ENCODE measurements at regions not wholly inside any gene's neighbourhood (a gene's known extent, or its start where the extent isn't known, plus 50 kb on each side); places are given as distances from the start of the nearest gene placed in this dataset.
"Not testable (repeated sequence)": the region's sequence is repeated elsewhere in the genome, so short reads cannot be mapped to it uniquely, and the experiment has no call there.

DNA sequence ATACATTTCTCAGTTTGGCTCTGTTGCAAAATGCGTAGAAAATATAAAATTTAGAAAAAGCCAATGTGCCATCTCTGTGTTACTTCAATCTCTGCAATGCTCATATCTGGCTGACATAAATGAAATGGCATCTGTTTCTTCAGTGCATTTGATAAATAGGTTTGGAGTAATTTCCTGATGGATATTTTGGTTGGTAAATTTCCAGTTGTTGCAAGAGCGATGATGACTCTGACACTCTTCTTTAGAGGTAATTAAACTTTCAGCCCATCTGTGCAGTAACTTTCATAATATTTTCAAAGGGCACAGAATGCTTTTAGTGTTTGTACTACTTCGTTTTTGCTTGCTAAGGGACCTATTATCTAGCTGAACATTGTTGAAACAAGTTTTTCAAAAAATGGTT, 1286.4 kb downstream of the PCDH9 start:
- no peak for DNase-seq (ENCODE audit: low read depth)

DNA sequence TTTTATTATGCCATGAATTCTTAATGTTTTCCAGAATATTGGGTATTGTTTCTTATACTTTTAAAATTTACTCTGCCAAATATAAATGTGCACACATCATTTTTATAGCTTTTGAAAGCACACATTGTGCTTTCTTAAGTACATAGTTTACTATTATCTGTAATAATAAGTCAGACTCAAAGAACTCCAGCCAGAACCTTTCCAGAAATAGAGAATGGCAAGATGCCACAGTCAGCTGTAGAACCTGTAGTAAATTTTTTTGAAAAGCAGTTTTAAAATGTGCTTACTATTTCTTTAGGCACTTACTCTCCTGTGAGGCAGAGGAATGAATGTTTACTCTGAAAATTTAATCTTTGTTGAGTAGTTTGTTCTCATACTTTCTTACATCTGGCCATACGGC, 1287.1 kb downstream of the PCDH9 start:
- DNase-seq (ENCODE audit: low read depth) = no peak

DNA sequence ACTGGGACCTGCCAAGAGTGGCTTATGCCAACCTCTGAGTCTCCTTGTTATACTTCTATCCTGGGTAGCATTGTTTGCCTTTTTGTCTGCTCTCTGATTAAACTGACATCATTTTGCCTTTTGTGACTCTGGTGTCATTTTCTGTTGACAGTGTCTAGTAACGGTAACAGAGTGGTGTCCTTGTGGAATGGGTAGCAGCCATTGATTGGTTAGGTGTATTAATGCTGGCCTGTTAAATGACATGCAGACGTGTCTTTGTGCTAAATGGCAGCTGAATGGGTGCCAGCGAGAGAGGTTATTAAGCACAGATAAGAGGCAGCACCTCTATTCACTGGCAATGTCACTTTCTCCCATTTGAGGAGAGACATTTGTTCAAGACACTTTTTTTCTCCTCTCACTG, 1289.4 kb downstream of the PCDH9 start:
- no peak for DNase-seq (ENCODE audit: low read depth)

DNA sequence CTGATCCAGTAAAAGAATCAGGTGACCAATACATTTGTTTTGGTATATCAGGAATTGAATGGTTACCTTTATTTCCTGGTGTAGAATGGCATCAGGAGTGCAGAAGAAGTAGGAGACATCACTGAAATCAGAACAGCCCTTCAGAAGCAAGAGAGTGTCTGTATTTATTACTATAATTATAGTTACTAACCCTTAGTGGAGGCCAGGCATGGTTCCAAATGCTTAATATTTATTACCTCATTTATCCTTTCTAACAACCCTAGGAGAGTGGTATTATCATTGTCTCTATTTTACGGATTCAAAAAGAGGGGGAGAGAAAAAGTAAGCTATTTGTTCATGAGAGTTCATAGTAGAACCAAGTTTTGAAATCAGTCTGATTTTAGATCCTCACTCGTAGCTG, 1292.9 kb downstream of the PCDH9 start:
- no peak for DNase-seq (ENCODE audit: low read depth)

DNA sequence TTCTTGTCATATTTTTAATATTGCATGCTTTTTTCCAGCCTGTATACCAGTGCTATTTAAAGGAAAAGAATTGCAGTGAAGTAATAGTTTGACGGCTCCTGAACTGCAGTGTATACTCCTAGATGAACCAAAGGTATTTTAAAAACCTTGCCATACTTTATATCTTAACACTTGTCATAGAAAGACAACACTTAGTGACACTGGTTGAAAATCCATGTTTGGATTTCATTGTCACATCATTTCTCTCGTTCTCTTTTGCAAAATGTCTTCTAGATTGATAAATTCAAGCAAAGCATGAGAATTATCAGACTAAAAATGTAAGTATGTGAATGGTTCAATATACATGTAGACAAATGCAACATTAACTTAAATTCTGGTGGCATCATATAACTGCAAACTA, 1293.9 kb downstream of the PCDH9 start:
- no peak for DNase-seq (ENCODE audit: low read depth)

DNA sequence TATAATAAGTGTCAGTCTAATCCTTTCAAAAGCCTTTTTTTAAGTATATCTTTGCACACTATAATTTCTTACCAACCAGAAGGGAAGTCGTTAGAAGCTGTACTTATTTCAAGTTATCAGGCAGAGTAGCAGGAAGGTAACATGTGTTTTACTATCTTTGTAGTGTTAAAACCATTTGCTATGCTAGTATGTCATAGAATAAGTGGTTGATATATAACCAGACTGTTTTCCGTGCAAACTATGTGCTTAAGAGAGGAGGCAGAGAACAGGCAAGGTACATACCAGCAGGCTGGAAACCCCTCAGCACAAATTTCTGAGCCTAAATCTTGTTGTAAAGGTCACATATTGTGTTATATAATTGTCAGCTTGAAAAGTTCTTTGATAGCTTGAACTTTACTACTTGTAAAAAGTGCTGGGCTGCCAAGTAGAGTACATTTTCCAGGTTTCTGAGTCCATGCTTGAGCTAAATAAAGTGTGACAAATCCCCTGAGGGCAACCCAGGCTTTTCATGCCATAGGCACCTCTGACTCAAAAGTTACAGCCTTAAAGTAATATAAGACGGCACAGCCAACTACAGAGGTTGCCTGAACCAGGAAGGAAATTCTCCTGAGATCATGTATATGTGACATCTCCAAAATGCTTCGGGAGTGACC, 1297.4 kb downstream of the PCDH9 start:
- no peak for DNase-seq (ENCODE audit: low read depth)

DNA sequence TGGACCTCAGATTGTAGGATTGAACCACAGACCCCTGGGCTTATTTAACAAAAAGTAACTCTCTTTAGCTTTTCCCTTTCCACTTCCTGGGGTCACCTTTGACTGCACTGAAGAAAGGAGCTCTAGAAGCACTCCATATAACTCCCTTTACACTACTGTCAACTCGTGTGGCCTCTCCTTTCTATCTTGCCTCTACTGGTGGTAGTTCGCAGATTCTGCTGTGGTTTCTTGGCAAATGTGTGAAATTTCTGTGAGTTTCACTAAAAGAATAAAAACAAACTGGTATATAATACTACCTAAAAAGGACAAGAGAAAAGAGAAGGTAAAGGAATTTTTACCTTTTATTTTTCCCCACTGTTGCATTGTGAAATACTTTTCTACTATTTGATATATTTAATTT, 1298.1 kb downstream of the PCDH9 start:
- DNase-seq (ENCODE audit: low read depth) = no peak

DNA sequence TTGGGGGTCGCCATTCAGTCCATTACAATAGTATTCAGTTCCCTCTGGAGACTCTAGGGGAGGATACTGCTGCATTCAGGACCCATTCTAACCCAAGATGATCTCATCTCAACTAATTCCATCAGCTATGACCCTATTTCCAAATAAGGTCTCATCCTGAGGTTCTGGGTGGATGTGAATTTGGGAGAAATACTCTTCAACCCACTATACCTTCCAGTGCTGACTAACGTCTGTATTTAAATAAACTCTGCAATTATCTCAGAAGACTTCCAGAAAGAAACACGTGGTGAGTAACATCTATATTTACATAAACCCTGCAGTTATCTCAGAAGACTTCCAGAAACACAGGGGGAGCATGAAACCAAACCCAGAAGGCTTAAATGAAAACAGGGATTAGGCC, 1300.7 kb downstream of the PCDH9 start:
- no peak for DNase-seq (ENCODE audit: low read depth)

DNA sequence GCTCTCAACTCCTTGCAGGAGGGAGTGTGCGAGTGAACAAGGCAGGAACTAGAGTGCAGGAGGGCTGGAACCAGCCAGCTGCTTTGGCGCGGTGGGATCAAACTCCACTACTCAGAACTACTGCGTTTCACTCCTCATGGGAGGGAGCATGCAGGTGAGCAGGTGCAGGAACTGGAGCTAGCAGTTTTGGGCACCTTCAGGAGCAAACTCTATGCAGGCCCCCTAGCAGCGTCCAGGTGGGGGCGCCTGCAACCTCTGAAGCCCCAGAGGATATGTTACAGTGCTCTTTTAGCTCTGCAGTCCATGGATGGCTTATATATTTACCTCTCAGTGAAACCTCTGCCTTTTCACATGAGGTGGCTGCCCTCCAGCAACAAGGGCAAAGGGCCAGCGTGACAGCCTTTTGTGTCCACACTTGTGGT, 1303.4 kb downstream of the PCDH9 start:
- no peak for DNase-seq (ENCODE audit: low read depth)

DNA sequence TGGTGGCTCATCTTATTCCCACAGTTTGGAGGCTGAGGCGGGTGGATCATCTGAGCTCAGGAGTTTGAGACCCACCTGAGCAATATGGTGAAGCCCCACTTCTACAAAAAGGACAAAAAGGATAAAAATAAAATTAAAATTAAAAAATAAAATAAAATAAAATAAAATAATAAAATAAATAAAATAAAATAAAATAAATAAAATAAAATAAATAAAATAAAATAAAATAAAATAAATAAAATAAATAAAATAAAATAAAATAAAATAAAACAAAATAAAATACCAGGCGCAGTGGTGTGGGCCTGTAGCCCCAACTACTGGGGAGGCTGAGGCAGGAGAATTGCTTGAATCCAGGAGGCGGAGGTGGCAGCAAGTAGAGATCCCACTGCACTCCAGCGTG, 1307.3 kb downstream of the PCDH9 start:
- not testable (repeated sequence) for DNase-seq (ENCODE audit: low read depth)

DNA sequence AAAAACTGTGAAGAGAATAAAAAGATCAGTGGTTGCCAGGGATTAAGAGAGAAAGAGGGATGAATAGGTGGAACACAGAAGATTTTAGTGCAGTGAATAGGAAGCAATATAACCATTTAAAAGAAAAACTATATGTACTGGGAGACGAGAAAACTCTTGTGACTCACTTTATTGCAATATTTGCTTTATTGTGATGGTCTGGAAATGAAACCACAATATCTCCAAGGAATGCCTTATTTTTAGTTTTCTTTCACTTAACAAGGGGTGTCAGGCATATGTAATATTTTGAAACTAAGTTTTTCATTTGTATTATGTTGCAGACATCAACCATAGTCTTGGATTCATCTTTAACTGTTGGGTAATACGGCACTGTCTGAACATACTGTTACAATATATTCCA, 1308.2 kb downstream of the PCDH9 start:
- DNase-seq (ENCODE audit: low read depth) = no peak

DNA sequence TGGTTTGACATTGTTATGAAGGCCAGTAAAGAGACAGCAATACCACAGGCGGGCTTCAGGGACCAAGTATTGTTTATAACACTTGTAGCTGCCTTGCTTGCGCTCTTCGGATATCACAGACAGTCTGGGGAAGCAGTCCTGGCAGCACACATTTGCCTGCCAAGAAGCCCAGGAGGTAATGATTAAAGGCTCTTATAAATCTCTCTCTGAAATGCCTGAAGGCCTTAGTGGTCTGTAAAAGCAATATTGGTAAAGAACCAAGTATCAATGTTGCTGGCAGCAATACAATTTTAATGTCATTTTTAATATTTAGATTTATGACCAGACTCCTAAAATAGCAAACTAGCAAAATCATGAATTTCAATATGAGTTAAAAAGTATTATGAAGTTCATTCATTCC, 1312.4 kb downstream of the PCDH9 start:
- no peak for DNase-seq (ENCODE audit: low read depth)

DNA sequence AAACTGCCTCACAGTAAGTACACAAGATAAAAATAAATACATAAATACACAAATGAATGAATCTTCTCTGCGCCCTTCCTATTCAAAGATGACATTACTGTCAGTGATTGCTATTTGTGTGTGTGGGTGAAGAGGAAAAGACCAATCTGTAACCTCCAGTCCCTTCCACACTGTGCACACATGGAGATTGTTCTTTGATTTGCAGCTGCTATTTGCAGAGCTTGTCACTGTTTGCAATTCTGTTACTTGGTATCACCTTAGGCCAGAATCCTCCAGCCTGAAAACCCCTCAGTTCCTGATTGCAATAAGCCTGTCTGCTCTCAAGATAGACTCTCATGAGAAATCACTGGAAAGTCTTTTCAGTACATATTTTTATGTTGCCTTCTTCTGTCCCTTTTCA, 1314.9 kb downstream of the PCDH9 start:
- DNase-seq (ENCODE audit: low read depth) = no peak

DNA sequence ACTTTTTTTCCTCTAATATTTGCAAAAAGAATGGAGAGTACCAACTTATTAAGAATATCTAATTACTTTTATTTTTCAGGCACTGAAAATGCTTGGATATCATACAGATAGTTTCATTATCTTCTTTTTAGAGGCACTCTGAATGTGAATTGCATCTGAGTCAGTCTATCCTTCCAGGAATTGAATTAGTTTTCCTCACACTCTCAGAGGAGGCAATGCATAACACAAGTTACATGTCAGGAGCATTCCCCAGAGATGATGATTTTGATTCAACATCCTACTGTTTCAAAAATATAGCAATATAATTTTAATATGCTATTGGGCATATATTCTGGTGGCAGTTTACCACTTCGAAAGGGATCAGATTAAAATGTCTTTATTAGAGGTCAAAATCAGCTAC, 1315.4 kb downstream of the PCDH9 start:
- peak; percentile 22 for DNase-seq (ENCODE audit: low read depth)

DNA sequence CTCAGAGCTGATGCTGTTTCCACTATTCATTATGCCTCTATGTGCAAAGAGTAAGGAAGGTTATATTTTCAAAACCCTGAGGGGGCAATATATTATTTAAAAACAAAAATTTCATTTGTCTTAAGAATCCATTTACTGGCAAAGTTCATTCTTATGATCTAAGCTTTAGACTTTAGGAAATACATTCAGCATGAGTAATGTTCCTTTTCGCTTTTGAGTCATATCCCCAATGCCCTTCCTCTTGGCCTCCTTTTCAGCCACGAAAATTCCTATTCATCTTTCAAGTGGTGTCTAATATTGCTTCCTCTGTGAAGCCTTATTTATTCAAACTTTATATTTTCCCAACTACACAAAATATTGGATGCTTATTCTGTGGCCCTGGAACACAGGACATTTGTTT, 1317.0 kb downstream of the PCDH9 start:
- peak; percentile 49 for DNase-seq (ENCODE audit: low read depth)

DNA sequence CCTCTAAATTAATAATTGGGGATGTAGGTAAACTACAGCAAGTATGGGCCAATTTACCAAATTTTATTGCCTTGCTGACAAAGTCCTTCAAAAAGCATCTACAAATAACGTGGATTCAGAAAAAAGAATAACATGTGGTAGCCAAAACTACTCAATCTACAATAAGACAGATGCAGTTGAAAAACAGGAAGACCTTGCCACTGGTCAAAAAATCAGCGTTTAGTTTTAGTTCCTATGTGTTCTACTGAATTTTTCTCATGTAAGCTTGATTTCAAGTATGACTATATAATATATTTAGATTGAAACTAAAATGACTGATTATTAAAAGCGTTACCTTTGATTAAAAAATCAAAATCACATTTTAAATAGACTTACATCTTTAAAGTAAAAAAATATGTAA, 1317.6 kb downstream of the PCDH9 start:
- DNase-seq (ENCODE audit: low read depth) = no peak

DNA sequence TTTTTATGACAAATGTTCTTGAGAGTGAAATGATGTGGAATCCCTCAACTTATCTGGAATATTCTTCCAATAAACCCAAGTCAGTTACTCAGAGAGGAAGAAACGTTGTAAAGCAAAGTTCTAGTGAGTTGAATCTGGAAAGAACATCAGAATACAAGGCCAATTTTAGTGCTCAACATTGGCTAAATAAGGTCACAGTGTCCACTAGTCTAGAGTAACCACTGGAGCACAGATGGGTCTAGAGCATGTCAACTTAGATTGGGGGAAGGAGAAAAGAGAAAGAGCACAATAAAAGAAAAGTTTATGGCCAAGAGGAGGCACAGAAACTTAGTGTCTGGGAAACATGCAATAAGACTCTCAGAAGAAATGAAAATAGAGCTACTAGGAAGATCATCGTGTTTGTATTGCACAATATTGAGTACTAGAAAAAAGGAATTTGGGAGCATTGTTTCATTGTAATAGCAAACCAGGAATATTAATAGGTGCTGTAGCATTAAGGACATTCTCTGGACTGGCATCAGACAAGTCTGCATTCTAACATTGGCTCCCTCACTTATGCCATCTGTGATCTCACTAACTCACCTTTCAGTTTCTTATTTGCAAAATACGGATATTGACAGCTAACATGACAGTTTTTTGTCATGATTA, 1318.5 kb downstream of the PCDH9 start:
- DNase-seq (ENCODE audit: low read depth) = no peak

DNA sequence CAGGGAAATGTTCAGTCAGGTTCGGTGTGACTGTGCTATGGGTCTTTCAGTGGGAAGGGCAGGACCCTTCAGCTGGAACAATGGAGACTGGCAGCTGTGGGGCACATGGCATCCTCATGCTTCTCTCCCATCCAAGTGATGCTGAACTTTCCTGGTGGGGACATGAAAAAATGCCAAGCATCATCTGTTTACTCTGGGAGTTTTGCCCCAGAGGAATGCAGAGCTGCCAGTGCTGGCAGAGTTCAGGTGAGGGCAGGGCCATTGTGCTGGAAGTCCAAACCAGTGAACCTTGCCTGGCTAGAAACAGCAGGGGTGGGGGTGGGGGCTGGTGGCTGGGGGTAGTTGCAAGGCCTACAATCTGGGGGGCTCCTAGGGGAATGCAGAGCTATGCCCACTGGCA, 1320.6 kb downstream of the PCDH9 start:
- DNase-seq (ENCODE audit: low read depth) = no peak

DNA sequence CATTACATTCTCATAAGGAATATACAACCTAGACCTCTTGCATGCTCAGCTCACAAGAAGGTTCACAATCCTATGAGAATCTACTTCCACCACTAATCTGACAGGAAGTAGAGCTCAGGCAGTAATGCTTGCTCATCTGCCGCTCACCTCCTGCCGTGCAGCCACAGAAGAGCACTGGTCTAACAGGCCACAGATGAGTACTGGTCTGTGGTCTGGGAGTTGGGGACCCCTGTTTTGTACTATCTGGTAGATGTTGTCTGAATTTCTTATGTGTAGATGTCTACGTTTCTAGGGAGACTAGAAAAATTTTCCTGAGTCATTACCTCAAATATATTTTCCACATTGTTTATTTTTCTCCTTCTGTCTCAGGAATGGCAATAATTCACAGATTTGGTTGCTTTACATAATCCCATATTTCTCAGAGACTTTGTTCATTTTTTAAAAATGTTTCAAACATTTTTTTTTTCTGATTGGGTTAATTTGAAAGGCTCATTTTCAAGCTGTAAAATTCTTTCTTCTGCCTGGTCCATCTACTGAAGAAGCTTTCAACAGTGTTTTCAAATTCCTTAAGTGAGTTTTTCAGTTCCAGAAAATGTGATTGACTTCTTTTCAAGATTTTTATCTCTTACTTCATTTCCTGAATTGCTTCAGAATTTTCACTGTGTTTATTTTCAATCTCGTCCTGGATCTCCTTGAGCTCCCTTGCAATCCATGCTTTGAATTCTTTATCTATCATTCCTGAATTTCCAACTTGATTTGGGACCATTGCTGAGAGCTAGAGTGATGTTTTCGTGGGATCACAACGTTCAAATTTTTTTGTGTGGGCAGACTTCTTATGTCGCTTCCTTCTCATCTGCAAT, 1322.2 kb downstream of the PCDH9 start:
- no peak for DNase-seq (ENCODE audit: low read depth)

DNA sequence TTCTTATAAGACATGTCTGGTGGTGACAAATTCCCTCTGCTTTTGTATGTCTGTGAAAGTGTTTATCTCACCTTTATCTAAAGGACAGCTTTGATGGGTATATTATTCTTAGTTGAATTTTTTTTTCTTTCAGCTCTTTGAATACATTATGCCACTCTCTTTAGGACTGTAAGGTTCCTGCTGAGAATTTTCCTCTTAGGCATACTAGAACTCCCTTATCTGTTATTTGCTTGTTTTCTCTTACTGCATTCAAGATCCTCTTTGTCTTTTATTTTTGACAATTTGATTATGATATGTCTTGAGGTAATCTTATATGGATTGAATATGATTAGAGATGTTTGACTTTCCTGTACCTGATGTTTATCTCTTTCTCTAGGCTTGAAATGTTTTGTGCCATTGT, 1328.4 kb downstream of the PCDH9 start:
- DNase-seq (ENCODE audit: low read depth) = no peak

DNA sequence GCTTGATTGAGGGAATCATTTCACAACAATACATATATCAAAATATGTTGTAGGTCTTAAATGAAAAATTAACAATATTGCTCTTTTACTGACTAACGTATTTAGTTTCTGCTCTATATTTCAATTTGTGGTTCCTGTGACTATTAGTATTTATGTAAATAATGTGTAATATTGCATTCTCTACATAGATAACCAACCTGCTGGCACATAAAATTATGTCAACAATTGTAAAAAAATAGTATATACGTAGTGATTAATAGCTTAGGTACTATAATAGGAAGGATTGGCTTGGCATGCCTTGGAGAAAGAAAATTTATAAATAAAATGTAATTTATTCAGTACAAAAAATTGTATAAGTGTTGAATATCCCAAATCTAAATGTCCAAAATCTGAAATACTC, 1336.1 kb downstream of the PCDH9 start:
- DNase-seq (ENCODE audit: low read depth) = no peak

DNA sequence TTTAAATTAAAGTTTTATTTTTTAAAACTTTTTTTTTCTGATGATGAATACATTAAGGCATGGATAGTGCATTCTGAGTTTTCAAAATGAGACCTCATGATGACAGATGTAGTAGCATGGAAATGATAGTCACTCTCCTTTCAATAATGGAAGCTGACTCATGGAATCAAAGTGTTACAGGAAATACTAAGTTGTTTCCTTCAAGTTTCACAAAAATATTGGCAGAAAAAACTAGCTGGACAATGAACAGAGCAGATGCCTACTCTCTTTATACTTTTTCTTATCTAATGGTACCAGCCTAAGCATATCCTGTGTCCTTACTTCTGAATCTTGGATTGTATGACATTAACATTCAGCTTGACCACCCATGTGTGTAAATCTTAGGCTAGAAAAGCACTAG, 1337.3 kb downstream of the PCDH9 start:
- DNase-seq (ENCODE audit: low read depth) = no peak

DNA sequence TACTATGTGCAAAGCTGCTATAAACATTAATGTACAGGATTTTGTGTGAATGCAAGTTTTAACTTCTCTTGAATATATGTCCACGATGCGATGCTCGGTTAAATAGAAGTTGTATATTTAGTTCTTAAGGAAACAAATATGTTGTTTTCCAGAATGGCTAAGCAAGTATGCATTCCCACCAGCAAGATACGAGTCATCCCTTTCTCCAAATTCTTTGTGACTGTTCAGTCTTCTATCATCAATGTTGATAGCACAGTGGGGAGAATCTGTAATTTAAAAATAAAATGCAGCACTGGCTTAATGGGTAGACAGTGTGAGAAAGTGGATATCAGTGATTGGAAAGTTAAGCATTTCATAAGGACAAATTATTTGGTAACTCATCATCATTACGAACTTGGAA, 1340.8 kb downstream of the PCDH9 start:
- no peak for DNase-seq (ENCODE audit: low read depth)
